NCI-H1417 (cell line): ENCODE measurements at regions not wholly inside any gene's neighbourhood (a gene's known extent, or its start where the extent isn't known, plus 50 kb on each side); places are given as distances from the start of the nearest gene placed in this dataset.
"Not testable (repeated sequence)": the region's sequence is repeated elsewhere in the genome, so short reads cannot be mapped to it uniquely, and the experiment has no call there.

Experiments
- DNase-seq, 3 experiments: peaks; one replicate each; lab custom pipeline; 2025; lab: John Stamatoyannopoulos, UW

- peak in 1 of 3 experiments; percentile 51 for DNase-seq
Observed at GRCh38 chr3:139113993-139114375, 69.3 kb upstream of the PRR23C start.

DNA sequence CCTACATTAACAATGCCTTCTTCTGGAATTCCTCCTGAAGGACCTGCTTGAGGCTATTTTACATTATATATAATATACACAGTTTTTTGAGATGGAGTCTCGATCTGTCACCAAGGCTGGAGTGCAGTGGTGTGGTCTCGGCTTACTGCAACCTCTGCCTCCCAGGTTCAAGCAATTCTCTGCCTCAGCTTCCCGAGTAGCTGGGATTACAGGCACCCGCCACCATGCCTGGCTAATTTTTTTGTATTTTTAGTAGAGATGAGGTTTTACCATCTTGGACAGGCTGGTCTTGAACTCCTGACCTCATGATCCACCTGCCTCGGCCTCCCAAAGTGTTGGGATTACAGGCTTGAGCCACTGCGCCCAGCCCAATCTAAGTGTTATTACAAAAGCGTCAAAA, 71.9 kb upstream of the PRR23C start:
- not testable (repeated sequence) for DNase-seq

GRCh38 chr3:139117136-139117675, 72.5 kb upstream of the PRR23C start:
- DNase-seq: no peak

GRCh38 chr3:139117883-139118760, 73.4 kb upstream of the PRR23C start:
- no peak for DNase-seq

DNA sequence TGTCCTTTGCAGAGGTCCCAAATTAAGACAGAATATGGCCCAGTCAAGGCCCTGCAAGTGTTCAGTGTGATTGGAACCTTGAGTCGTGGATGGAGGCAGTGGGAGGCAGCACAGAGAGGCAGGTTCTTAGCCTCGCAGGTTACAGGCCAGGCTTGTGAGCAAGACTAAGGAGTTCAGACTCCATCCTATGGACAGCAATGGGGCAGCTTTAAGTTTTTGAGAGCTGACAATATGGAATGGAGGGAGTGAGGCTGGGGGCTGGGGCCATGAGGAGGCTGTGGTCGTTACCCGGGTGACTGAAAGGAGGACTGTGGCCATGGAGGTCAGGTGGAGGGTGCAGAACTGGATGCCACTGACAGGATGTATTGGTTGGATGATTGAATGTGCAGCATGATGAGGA, 74.1 kb upstream of the PRR23C start:
- no peak for DNase-seq

GRCh38 chr3:139119331-139120025, 74.8 kb upstream of the PRR23C start:
- DNase-seq: no peak

DNA sequence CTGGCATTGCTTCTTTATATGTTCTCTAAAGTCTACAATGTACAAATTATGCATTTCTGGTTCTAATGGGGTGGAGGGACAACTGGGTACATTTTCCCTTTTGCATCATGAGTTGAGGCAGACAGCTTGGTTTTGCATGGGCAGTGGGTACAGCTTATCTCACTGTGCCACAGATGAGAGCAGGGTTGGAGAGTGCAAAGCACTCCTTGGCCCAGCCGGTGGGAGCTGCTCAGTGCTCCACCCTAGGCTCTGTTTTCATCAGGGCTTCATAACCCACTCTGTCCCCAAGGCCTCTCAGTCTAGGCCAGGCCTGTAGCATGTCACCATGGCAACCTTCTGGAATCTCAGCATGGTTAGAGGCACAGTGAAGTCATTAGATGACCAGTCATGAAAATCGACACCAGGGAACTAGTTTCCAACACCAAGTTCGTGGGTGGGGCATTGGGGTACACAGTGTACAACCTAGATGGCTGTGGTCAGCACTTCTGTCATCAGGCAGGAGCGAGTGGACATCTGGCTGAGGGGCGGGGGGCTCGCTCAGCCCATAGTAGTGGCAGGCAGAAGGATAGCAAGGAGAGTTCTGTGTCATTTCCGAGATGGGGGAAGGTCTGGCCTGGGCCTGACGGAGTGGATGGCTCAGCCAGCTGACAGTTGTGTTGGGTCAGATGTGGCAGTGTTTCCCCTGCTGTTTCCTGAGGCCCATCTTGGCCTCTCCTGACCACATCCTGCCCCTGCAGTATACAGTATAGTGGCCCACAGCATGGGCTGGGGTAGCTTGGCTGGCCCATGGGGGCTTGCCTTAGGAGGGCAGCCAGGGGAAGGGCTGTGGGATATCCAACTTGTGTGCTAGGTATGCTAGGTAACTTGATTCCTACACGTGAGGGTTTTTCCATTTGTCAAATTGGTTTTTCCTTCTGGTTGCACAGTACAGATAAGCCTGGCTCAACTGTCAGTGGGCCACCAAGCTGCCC, 75.7 kb upstream of the PRR23C start:
- DNase-seq: peak in 1 of 3 experiments; percentile 14

GRCh38 chr3:139121513-139122220, 77.0 kb upstream of the PRR23C start:
- DNase-seq: no peak

DNA sequence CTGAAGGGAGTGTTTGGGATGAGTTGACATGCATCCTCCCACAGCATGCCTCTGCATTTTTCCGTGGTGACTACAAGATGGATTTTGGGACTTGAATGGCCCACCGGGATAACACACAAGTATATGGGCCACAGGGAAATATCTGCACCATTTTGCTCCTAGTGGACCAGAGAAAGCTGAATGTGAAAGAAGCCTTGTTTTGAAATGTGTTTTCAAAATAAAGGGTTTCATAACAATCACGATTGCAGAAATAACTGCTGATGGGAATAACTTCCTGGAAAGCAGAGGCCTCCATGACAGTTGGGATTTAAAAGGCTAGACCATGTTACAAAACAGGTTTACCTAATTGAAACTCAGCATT, 77.5 kb upstream of the PRR23C start:
- no peak for DNase-seq

GRCh38 chr3:139122612-139123011, 77.9 kb upstream of the PRR23C start:
- no peak for DNase-seq

DNA sequence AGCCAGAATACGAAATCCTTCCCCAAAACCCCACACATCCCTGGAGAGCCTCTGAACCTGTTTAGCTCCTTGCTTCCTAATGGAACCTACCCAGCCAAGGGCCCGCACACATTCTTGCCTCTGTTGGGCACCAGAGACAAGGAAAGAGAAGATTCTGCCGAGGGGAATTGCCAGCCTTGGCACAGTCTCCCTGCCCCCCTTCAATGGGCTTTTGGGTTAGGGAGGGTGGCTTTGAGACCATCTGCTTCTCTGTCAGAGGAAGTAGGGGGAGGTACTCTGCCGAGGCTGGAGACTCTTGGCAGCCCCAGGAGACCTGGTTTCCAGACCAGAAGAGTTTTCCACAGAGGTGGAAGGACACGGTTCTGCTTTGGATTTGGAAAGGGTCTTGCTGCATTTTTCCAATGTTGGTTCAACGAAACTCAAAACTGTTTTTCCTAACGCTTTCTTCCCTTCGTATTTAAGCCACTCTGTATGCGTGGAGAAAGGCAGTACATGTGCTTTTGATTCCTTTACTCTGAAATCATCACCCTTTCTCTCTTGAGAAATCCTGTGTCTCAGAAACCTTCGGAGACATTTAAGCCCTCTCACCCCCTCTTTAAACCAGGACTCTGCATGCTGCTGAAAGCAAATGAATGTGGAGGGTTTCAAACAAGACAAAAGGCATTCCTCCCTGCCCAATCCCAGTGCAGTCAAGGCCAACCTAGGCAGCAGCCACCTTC, 78.8 kb upstream of the PRR23C start:
- DNase-seq: no peak

DNA sequence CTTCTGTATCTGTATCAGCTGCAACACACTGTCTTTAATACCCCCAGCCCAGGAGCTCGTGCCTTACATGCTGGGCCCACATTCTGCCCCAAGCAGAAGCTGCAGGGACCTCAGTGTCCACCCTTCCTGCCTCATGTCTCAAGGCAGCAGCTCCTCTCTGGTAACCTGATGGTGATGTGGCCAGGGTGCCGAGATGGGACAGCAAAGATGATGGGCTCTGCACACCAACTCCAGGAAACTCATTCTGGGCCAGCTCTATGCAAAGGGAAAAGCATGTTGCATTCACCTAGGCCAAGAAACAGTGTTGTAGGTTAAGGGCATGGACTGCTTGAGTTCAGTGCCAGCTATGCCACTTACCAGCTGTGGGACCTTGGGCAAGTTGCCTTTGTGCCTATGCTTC, 79.5 kb upstream of the PRR23C start:
- DNase-seq: no peak

- no peak for DNase-seq
Observed at GRCh38 chr3:139127101-139127500, 82.4 kb upstream of the PRR23C start.

DNA sequence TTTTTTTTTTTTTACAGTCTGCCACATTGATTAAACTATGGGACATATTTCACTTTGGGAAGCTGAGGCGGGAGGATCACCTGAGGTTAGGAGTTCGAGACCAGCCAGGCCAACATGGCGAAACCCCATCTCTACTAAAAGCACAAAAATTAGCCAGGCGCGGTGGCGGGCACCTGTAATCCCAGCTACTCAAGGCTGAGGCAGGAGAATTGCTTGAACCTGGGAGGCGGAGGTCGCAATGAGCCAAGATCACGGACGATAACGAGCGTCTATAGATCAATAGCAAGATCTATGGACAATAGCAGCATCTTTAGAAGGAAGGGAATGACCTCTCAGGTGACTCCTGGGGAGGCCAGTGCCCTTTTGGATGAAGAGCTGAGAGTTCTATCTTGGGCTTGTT, 82.9 kb upstream of the PRR23C start:
- not testable (repeated sequence) for DNase-seq

GRCh38 chr3:139128803-139129202, 84.1 kb upstream of the PRR23C start:
- DNase-seq: no peak

GRCh38 chr3:139129892-139130291, 85.2 kb upstream of the PRR23C start:
- DNase-seq: no peak

- no peak for DNase-seq
Observed at GRCh38 chr3:139130390-139131140, 85.9 kb upstream of the PRR23C start.

DNA sequence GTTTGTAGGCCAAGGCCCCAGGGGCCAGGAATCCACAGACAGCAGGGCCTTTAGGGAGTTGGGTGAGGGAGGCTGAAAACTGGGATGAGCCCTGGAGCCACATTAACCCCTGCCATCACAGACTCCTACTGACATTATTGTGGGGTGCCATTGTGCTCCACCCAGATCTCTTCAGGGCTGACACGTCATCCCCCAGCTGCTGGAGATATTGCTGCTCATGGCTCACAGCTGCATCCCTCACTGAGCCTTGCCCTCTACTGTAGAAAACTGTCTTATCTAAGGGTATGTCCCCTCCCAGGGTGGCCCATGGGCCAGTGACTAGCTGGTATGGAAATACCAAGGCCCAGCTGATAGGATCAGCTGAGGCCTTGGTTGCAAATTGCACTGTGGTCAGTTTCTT, 87.3 kb upstream of the PRR23C start:
- no peak for DNase-seq

- peak in 1 of 3 experiments; percentile 67 for DNase-seq
Observed at GRCh38 chr3:139132976-139133375, 88.3 kb upstream of the PRR23C start.
